Endothelial cell (in vitro differentiated cells): ENCODE measurements at regions not wholly inside any gene's neighbourhood (a gene's known extent, or its start where the extent isn't known, plus 50 kb on each side); places are given as distances from the start of the nearest gene placed in this dataset.

Experiments
- DNase-seq: peaks from one replicate; pipeline ENCODE4 v3.0.0; 2021; ENCODE audit warnings: low spot score
- H3K27ac Mint-ChIP-seq: one replicate; pipeline ENCODE4 v1.8.0; 2021; ENCODE audit warnings: mixed read lengths, inconsistent platforms; ENCODE audit not compliant: unreplicated experiment
- H3K27me3 Mint-ChIP-seq: one replicate; pipeline ENCODE4 v1.8.0; 2021; ENCODE audit warnings: mild to moderate bottlenecking, moderate library complexity, mixed read lengths, inconsistent platforms; ENCODE audit not compliant: unreplicated experiment
- H3K36me3 Mint-ChIP-seq: one replicate; pipeline ENCODE4 v1.8.0; 2021; ENCODE audit warnings: mild to moderate bottlenecking, low read depth, mixed read lengths, inconsistent platforms; ENCODE audit not compliant: unreplicated experiment
- H3K4me1 Mint-ChIP-seq: one replicate; pipeline ENCODE4 v1.8.0; 2021; ENCODE audit warnings: mild to moderate bottlenecking, mixed read lengths, inconsistent platforms; ENCODE audit not compliant: unreplicated experiment
- H3K4me3 Mint-ChIP-seq: one replicate; pipeline ENCODE4 v1.8.0; 2021; ENCODE audit warnings: mild to moderate bottlenecking, mixed read lengths, inconsistent platforms; ENCODE audit not compliant: unreplicated experiment
- H3K9me3 Mint-ChIP-seq: one replicate; pipeline ENCODE4 v1.8.0; 2021; ENCODE audit warnings: mixed read lengths, inconsistent platforms; ENCODE audit not compliant: unreplicated experiment
- CTCF ChIP-seq: fragments of 200-600 bp; sonication (generic); IDR thresholded peaks from one replicate; pipeline ENCODE4 v1.5.0; 2021; ENCODE audit warnings: antibody characterized with exemption; ENCODE audit not compliant: unreplicated experiment

- no peak for DNase-seq
- no peak for TF ChIP-seq CTCF
- no peak overlapping the region for H3K4me3 Mint-ChIP-seq
These were observed 427.4 kb upstream of the FLRT2 start for GRCh38 chr14:85102591-85102990.

GRCh38 chr14:85106506-85106905, 423.4 kb upstream of the FLRT2 start:
- no peaks in the 10 kb centered on the region for H3K4me1 Mint-ChIP-seq
- no peaks in the 10 kb centered on the region for H3K27me3 Mint-ChIP-seq
- H3K36me3 Mint-ChIP-seq: no peaks in the 10 kb centered on the region
- no peak overlapping the region for H3K27ac Mint-ChIP-seq
- H3K4me3 Mint-ChIP-seq: no peak overlapping the region
- H3K9me3 Mint-ChIP-seq: no peaks in the 10 kb centered on the region
- no peak for DNase-seq
- TF ChIP-seq CTCF: no peak

More at GRCh38 chr14:85102591-85102990, 427.4 kb upstream of the FLRT2 start:
- Mint-ChIP-seq H3K9me3 (no peaks in the 10 kb centered on the region), H3K36me3 (no peaks in the 10 kb centered on the region), H3K27me3 (no peaks in the 10 kb centered on the region), H3K27ac (no peak overlapping the region), H3K4me1 (no peaks in the 10 kb centered on the region)

GRCh38 chr14:85112762-85113161, 417.2 kb upstream of the FLRT2 start:
- Mint-ChIP-seq H3K4me3 (no peak overlapping the region), H3K4me1 (no peaks in the 10 kb centered on the region), H3K36me3 (no peaks in the 10 kb centered on the region), H3K9me3 (no peaks in the 10 kb centered on the region), H3K27me3 (no peaks in the 10 kb centered on the region), H3K27ac (no peak overlapping the region)
- no peak for TF ChIP-seq CTCF
- no peak for DNase-seq

GRCh38 chr14:85115921-85116320, 414.0 kb upstream of the FLRT2 start:
- Mint-ChIP-seq H3K4me1 (no peaks in the 10 kb centered on the region), H3K27ac (no peak overlapping the region)

GRCh38 chr14:85118274-85118673, 411.7 kb upstream of the FLRT2 start:
- DNase-seq: no peak
- Mint-ChIP-seq H3K4me3 (no peak overlapping the region), H3K9me3 (no peaks in the 10 kb centered on the region), H3K36me3 (no peaks in the 10 kb centered on the region), H3K27me3 (no peaks in the 10 kb centered on the region), H3K27ac (no peak overlapping the region), H3K4me1 (no peaks in the 10 kb centered on the region)
- no peak for TF ChIP-seq CTCF

More at GRCh38 chr14:85115921-85116320, 414.0 kb upstream of the FLRT2 start:
- TF ChIP-seq CTCF: no peak
- Mint-ChIP-seq H3K4me3 (no peak overlapping the region), H3K27me3 (no peaks in the 10 kb centered on the region), H3K9me3 (no peaks in the 10 kb centered on the region), H3K36me3 (no peaks in the 10 kb centered on the region)
- no peak for DNase-seq
